HG02588 (cell line): ENCODE measurements at regions not wholly inside any gene's neighbourhood (a gene's known extent, or its start where the extent isn't known, plus 50 kb on each side); places are given as distances from the start of the nearest gene placed in this dataset.

Source experiments
- ATAC-seq: cut with Tn5 transposase; IDR thresholded peaks from one replicate; pipeline ENCODE4 v1.9.1; 2021; ENCODE audit warnings: mild to moderate bottlenecking, moderate library complexity; ENCODE audit not compliant: unreplicated experiment

DNA sequence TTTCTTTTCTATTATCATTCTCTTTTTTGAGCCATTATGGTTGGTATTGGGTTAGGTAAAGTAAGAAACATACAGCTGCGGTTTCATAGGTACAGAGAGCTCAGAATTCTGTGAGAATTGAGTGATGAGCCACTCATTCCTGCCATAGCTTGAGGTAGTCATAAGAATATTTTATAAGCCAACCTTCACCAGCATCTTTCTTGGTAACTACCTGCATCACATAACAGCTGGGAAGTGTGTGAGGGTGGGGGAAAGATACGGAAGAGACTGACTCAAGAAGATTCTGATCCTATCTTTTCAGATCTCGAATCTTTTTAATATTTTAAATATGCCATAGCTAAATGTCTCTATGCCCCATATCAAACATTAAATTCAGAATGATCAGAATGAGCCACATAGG is 313.8 kb upstream of the DDX18 start:
- ATAC-seq = no peak

DNA sequence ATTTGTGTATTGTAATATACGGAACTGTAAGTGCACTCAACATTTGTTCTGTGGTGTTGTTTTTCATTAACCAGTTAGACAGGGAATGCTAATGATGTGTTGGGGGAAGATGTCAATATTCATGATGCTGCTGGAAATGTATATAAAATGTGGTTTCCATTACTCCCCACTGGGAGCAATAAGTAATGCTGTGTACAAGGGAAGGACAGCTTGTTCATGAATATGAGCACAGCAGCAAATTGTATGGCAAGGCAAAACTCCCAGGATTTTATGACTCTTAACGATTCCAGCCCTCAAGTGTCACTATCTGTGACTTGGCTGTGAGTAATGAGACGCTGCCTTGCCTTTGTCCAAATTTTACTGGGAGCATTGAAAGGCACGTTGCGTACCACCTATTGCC is 312.4 kb upstream of the DDX18 start:
- ATAC-seq = no peak

- ATAC-seq = no peak
Observed at GRCh38 chr2:117512307-117512706, 302.2 kb upstream of the DDX18 start.

GRCh38 chr2:117514371-117514770 is 300.1 kb upstream of the DDX18 start:
- ATAC-seq = no peak

- no peak for ATAC-seq
Observed at GRCh38 chr2:117519238-117519637, 295.3 kb upstream of the DDX18 start.

GRCh38 chr2:117519721-117520120 is 294.8 kb upstream of the DDX18 start:
- ATAC-seq = no peak

DNA sequence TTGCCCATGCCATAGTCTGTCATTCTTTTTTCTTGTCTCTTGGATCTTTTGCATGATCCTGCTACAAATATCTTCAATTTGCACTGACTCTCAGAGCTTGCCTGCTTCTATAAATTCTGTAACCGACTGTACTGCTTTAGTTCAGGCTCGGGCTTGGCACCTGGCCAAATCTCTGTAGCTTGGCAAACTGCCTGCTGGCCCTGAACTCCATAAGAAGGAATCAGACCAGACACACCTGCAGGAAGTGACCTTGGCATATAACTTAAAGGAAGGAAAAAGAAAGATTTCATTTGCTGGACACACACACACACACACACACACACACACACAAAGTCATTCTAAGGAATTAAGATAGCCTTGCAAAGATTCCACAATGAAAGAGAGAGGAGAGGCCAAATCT is 291.2 kb upstream of the DDX18 start:
- ATAC-seq = no peak

DNA sequence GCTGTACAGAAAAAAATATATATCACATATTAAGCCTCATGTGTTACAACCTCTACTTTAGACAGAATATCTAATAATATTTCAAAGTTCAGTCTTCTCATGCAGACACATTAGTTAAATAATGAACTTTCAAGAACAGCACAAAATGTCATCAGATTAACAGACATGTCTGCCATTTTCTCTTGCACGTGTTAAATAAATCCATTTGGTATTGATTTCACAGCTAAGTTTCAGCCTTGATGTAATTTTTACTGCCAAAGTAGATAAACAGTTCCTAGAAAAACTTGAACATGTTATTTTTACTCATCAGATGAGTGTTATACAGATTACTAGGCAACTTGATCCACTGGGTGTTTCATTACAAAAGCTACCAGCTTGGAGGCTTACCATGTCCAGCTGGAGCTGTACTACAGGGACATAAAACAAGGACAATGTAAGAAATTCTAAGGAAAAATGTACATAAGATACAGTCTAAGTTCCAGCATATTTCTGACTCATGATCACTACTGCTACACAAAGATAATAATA is 290.7 kb upstream of the DDX18 start:
- ATAC-seq = no peak

DNA sequence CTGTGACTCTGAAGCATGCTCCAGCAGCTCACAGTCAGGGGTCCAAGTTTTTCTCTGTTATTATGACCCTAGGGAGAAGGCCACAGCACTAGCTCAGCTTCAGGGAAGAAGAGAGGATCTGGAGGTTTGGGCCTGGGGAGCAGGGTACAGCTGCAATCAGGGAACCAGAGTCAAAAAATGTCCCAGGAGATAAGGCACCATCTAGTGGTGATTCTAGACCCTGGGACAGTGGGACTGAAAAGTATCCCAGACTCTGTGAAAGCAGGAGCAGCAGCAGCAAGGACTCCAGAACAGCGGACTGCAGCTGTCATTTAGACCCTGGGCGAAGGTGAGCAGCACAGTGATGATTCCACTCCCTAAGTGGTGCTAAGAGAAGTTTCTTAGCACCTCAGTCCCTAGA is 278.4 kb upstream of the DDX18 start:
- no peak for ATAC-seq

DNA sequence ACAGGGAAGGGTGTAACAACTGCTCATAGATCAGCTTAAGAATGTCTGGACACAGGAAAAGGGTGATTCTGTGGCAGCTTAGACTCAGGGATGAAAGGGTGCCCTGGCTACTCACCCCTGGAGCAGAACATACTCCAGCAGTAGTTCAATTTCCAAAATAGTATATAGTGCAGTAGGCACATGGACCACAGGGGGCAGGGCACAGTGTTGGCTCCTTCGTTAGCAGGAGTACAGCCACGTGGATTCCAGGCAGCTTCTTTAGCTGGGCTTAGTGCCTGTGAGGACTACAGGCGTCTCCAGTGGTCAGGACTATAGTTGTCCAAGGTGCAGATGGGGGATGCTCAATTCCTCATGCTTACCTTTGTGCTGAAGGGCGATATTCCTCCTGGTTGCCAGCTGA is 277.5 kb upstream of the DDX18 start:
- ATAC-seq = no peak

GRCh38 chr2:117551858-117552257 is 262.6 kb upstream of the DDX18 start:
- ATAC-seq = no peak

GRCh38 chr2:117553448-117553847 is 261.0 kb upstream of the DDX18 start:
- ATAC-seq = no peak

DNA sequence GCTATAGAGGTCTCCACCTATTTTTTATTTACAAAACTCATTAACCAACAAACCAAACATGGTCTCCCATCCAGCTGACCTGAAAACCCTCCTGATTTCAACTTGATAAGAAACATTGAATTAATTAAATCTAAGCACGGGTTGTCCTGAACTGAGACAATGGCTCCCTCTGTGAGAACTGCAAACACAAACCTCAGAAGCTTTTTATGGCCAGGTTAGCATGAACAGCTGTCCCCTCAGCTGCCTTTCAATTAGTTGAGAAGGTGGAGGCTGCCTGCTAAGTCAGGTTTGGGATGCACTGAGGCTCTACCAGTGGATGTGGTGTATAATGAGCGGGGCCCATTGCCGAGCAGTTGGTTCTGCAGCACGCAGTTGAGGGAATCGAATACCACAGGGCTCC is 258.5 kb upstream of the DDX18 start:
- ATAC-seq = no peak

DNA sequence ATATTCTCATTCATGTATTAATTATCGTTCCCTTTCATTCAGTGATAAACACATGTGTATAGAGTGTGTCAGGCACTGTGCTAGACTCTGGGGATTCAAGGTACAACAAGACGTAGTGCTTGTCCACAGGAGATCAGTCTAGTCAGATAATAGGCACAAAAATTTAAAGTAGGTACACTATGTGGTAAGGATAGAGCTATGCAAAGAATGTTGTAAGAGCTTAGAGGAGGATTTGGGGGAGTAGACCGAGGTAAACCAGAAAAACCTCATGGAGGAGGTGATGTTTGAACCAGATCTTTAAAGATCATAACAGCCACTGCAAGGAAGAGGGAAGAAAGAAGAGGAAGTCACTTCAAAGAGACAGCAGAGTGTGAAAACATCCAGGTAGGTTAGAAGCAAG is 256.9 kb upstream of the DDX18 start:
- ATAC-seq = no peak

DNA sequence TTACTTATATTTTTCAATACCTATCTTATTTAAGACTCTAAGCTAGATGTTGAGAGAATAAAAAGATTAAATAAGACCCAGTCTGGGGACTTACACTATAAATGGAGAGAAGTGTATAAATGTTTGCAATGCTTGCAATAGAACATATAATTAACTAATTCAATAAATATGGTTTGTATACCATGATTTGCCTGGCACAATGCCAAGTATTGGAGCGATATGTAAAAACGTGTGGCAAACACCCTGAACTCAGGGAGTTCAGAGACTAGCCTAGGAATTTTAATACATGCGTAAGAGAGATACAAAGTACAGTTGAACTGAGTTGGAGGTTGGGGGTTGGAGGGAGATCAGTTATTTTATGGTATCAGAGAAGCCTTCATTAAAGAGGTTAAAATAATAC is 251.8 kb upstream of the DDX18 start:
- no peak for ATAC-seq

- ATAC-seq = no peak
Observed at GRCh38 chr2:117571590-117572349, 242.7 kb upstream of the DDX18 start.

DNA sequence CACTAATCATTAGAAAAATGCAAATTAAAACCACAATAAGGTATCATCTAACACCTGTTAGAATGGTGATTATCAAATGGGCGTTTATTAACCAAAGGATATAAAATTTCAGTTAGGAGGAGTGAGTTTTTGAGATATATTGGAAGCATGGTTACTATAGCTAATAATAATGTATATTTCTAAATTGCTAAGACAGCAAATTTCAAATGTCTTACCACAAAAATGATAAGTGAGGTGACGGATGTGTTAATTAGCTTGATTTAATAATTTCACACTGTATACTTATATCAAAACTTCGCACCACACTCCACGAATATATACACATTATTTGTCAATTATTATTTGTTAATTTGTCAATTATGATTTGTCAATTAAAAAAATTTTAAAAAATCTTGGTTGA is 227.2 kb upstream of the DDX18 start:
- ATAC-seq = no peak

DNA sequence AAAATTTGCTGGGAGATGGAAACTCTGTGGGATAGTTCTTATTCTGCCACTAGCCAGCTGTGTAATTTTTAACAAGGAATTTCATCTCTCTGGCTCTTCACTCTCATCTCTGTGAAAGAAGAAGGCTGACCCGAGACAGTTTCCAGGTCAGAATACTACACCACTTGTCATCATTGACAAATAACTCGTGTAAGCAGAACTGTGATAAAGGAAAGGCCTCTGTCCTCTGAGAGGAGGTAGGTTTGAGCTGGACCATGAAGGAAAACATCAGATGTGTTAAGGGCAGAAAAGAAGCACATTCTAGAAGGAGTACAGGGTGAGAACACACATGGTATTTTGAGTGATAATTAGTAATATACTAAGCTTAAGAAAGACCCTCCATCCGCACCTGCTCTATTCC is 211.4 kb upstream of the DDX18 start:
- no peak for ATAC-seq

DNA sequence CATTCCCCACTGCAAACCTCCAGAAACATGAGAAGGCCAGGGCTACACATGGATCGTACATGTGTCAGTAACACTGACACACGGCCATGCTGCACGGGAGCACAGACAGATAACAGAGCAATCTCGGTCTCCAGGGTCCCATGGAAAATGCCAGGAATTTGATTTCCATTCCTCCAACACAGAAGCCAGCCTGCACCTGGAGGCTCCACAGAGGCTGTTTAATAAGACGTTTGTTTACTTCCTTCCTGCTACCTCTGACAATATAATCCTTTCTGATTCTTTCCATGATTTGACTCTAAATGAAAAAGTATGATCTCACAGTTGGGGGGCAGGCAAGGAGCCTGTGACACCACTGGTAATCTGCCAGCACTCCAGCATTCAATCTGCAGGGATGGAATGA is 210.9 kb upstream of the DDX18 start:
- ATAC-seq = no peak

DNA sequence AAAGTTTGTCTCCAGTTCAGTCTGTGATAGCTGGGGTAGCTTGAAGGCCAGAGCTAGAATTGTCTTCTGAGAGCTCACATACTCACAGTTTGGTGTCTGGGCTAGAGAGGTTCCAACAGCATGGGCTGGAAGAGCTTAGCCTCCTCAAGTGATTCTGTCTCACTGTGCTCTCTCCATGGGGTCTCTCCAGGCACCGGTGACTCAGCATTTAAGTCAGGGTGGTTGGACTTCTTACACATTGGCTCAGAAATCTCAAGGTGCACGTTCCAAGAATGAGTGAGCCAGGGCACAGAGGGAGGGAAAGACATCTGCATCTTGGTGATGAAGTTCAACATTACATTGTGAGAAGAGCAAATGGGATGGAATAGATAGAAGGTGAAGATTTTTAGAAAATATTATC is 207.3 kb upstream of the DDX18 start:
- no peak for ATAC-seq

GRCh38 chr2:117613101-117613500 is 201.4 kb upstream of the DDX18 start:
- ATAC-seq = no peak

- ATAC-seq = no peak
Observed at GRCh38 chr2:117614296-117614695, 200.2 kb upstream of the DDX18 start.
